ENCODE measurements at regions not wholly inside any gene's neighbourhood (a gene's known extent, or its start where the extent isn't known, plus 50 kb on each side); places are given as distances from the start of the nearest gene placed in this dataset.

GRCh38 chr4:124540014-124540413, 172.5 kb downstream of the ANKRD50 start:
- Histone ChIP-seq H4K20me1 (ENCODE audit: control insufficient read depth, insufficient read depth, low read depth, low read length) (no peaks in the 10 kb centered on the region), H3K36me3 (ENCODE audit: control insufficient read depth, low read length) (no peaks in the 10 kb centered on the region), H3K79me2 (ENCODE audit: control insufficient read depth, low read length) (no peaks in the 10 kb centered on the region), H3K27ac (ENCODE audit: low read depth, low read length) (no peak overlapping the region), H3K4me2 (ENCODE audit: low read length) (no peak overlapping the region), H3F3A (ENCODE audit: control insufficient read depth, insufficient read depth) (no peaks in the 10 kb centered on the region), H3K4me3 (ENCODE audit: low read length) (no peak overlapping the region), H3K9me3 (ENCODE audit: control insufficient read depth, insufficient read depth, low read length) (no peaks in the 10 kb centered on the region), H3K4me1 (ENCODE audit: control insufficient read depth, low read length) (no peaks in the 10 kb centered on the region), H3K27me3 (ENCODE audit: control insufficient read depth, low read length) (no peaks in the 10 kb centered on the region), H3K9me2 (replicated peaks; ENCODE audit: control insufficient read depth, low read length) (no peaks in the 10 kb centered on the region)
- TF ChIP-seq CTCF (IDR thresholded peaks at IDR 0.05; ENCODE audit: low read depth, low read length, poor library complexity, severe bottlenecking) (no peak), EZH2phosphoT487 (IDR thresholded peaks at IDR 0.05; ENCODE audit: borderline replicate concordance, low read length) (no peak)

DNA sequence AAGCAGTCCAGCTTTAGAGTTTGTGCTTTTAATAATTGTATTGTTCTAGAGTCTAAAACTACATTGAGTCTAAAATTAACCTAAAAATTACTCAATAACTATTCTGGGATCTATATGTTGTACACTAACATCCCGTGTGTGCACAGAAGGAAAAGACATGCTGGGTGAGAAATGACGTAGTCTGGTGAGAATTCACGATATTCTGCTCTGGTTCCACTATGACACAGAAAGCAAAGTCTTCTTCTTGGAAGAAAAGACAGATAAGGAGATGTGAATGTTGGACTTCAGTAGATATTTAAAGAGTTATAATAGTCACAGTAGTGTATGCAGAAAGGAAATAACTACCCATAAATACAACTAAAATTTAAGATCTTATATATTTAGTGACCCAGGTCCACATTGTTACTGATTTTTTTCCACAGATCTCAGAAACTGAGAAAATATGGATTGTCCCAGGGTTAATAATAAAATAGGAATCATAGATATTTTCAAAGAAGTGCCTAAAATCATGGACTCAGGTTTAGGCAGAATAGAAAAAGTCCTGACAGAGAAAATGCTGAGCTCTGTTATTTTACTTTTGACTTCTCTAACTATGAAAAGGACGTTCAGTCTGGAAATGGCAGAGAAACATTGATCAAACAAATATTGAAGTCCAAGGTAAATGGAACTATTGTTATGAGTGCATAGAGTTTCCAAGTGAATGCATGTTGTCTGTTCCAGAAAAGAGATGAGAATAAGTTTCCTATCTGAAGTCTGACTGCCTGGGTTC, 170.7 kb downstream of the ANKRD50 start:
- Histone ChIP-seq H4K20me1 (ENCODE audit: control insufficient read depth, insufficient read depth, low read depth, low read length) (no peaks in the 10 kb centered on the region), H3K4me3 (ENCODE audit: low read length) (no peak overlapping the region), H3F3A (ENCODE audit: control insufficient read depth, insufficient read depth) (no peaks in the 10 kb centered on the region), H3K4me2 (ENCODE audit: low read length) (no peak overlapping the region), H3K9me2 (replicated peaks; ENCODE audit: control insufficient read depth, low read length) (no peaks in the 10 kb centered on the region), H3K9me3 (ENCODE audit: control insufficient read depth, insufficient read depth, low read length) (no peaks in the 10 kb centered on the region), H3K27ac (ENCODE audit: low read depth, low read length) (no peak overlapping the region), H3K27me3 (ENCODE audit: control insufficient read depth, low read length) (no peaks in the 10 kb centered on the region), H3K79me2 (ENCODE audit: control insufficient read depth, low read length) (no peaks in the 10 kb centered on the region), H3K36me3 (ENCODE audit: control insufficient read depth, low read length) (no peaks in the 10 kb centered on the region), H3K4me1 (ENCODE audit: control insufficient read depth, low read length) (no peaks in the 10 kb centered on the region)
- no peak for TF ChIP-seq EZH2phosphoT487 (IDR thresholded peaks at IDR 0.05; ENCODE audit: borderline replicate concordance, low read length)
- TF ChIP-seq CTCF (IDR thresholded peaks at IDR 0.05; ENCODE audit: low read depth, low read length, poor library complexity, severe bottlenecking), result no peak

DNA sequence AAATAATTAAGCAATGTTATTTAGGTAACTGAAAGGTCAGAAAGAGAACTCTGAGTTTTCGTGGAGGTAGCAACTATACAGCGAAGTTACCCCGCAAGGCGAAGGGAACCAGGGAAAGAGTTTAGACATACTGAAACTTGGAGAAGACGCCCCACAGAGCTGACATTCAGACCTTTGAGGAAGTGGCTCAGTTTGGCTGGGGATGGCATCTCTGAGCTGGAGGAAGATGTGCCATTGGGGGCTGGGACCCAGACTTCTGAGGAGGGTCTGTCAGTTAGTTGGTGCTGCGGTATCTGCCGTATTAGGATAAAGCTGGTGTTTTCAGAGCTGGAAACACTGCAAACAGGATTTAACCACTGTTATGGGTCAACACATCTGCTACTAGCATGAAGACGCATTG, 156.6 kb downstream of the ANKRD50 start:
- Histone ChIP-seq H3K4me1 (ENCODE audit: control insufficient read depth, low read length) (no peaks in the 10 kb centered on the region), H3K27ac (ENCODE audit: low read depth, low read length) (no peak overlapping the region), H3K27me3 (ENCODE audit: control insufficient read depth, low read length) (no peaks in the 10 kb centered on the region), H3K9me3 (ENCODE audit: control insufficient read depth, insufficient read depth, low read length) (no peaks in the 10 kb centered on the region), H3K9me2 (replicated peaks; ENCODE audit: control insufficient read depth, low read length) (no peaks in the 10 kb centered on the region), H3K79me2 (ENCODE audit: control insufficient read depth, low read length) (no peaks in the 10 kb centered on the region), H3K36me3 (ENCODE audit: control insufficient read depth, low read length) (no peaks in the 10 kb centered on the region), H3F3A (ENCODE audit: control insufficient read depth, insufficient read depth) (no peaks in the 10 kb centered on the region), H4K20me1 (ENCODE audit: control insufficient read depth, insufficient read depth, low read depth, low read length) (no peaks in the 10 kb centered on the region), H3K4me3 (ENCODE audit: low read length) (no peak overlapping the region), H3K4me2 (ENCODE audit: low read length) (no peak overlapping the region)
- TF ChIP-seq CTCF (IDR thresholded peaks at IDR 0.05; ENCODE audit: low read depth, low read length, poor library complexity, severe bottlenecking) (no peak), EZH2phosphoT487 (IDR thresholded peaks at IDR 0.05; ENCODE audit: borderline replicate concordance, low read length) (no peak)

All from DOHH2 (cell line).